K562 (cell line): ENCODE measurements at regions not wholly inside any gene's neighbourhood (a gene's known extent, or its start where the extent isn't known, plus 50 kb on each side); places are given as distances from the start of the nearest gene placed in this dataset.

ENCODE experiments used
- ATAC-seq: fragments of 200-7000 bp; cut with Tn5 transposase; 3 replicates; pipeline ENCODE4 v1.9.1; 2020; ENCODE audit warnings: moderate library complexity
- BruUV-seq: library from RNA; stranded (reverse); fragments of 400-500 nt; replicated peaks from 2 replicates; lab custom pipeline; 2021; lab: Mats Ljungman, UMichigan
- CTCF ChIA-PET: fragments of 300-600 bp; formaldehyde crosslinking; extraction: SDS; loops from one replicate; lab custom pipeline; 2021; ENCODE audit warnings: low intra/inter-chr PET ratio; lab: Yijun Ruan, JAX
- POLR2A ChIA-PET: fragments of 300-600, 350-650 bp; sonication (Branson Sonifier 250); formaldehyde crosslinking; extraction: SDS; loops from one replicate; lab custom pipeline; 2021; ENCODE audit warnings: antibody characterized with exemption, inconsistent platforms; lab: Yijun Ruan, JAX
- DNase-seq, 4 experiments: peaks; one replicate each; pipeline versions ENCODE4 v3.0.0 to v3.0.0-alpha.2; 2011 to 2018; ENCODE audit warnings: low spot score in 3 of 4, mixed read lengths in 3 of 4; ENCODE audit errors: extremely low read depth in 1 of 4
- FAIRE-seq: peaks from 2 replicates; lab custom pipeline; 2011; peaks lifted over from hg19 to GRCh38; lab: Jason Lieb, UNC
- H2AFZ ChIP-seq: 2 replicates; pipeline ENCODE4 v1.6.0; 2011; ENCODE audit warnings: low read depth, low read length, control low read depth, inconsistent platforms
- H3K27ac ChIP-seq: fragments of 200-600 bp; 3 replicates; pipeline ENCODE4 v1.8.0; 2011; ENCODE audit warnings: low read depth, mild to moderate bottlenecking, control low read depth, inconsistent platforms, low read length, moderate library complexity, mixed read lengths; ENCODE audit errors: extremely low read depth
- H3K27me3 ChIP-seq, 2 experiments: fragments of 300-600 bp in 1 of 2; 2 replicates in 1 of 2; 3 replicates in 1 of 2; pipeline versions ENCODE4 v1.6.0 to v1.8.0; 2011; ENCODE audit warnings: inconsistent platforms in 2 of 2, low read length in 2 of 2, mild to moderate bottlenecking in 1 of 2, mixed read lengths in 1 of 2, moderate library complexity in 1 of 2; ENCODE audit not compliant: control insufficient read depth in 2 of 2, insufficient read depth in 2 of 2
- H3K36me3 ChIP-seq: fragments of 300-600 bp; 3 replicates; pipeline ENCODE4 v1.8.0; 2011; ENCODE audit warnings: mild to moderate bottlenecking, low read length, inconsistent platforms; ENCODE audit not compliant: control insufficient read depth, insufficient read depth
- H3K4me1 ChIP-seq, 2 experiments: fragments of 200-600 bp in 1 of 2; replicated peaks in 1 of 2; 2 replicates in 1 of 2; 3 replicates in 1 of 2; pipeline versions ENCODE4 v1.5.1 to v1.8.0; 2011; ENCODE audit warnings: inconsistent platforms in 2 of 2, low read length in 2 of 2, mild to moderate bottlenecking in 1 of 2, mixed read lengths in 1 of 2, moderate library complexity in 1 of 2; ENCODE audit not compliant: control insufficient read depth in 2 of 2, insufficient read depth in 2 of 2
- H3K4me2 ChIP-seq: 2 replicates; pipeline ENCODE4 v1.6.1; 2011; ENCODE audit warnings: low read length, control low read depth, inconsistent platforms, mixed read lengths; ENCODE audit not compliant: insufficient read depth
- H3K4me3 ChIP-seq: fragments of 200-600 bp; sonication (generic), shearing (Covaris generic); 2 replicates; pipeline ENCODE4 v1.5.1; 2016; ENCODE audit warnings: control low read depth, inconsistent platforms
- H3K79me2 ChIP-seq: fragments of 200-600 bp; 3 replicates; pipeline ENCODE4 v1.8.0; 2011; ENCODE audit warnings: low read length, inconsistent platforms; ENCODE audit not compliant: control insufficient read depth, insufficient read depth
- H3K9ac ChIP-seq, 2 experiments: 2 replicates each; pipeline versions ENCODE4 v1.6.0 to v1.6.1; 2011; ENCODE audit warnings: low read depth in 2 of 2, low read length in 2 of 2, control low read depth in 1 of 2, inconsistent platforms in 1 of 2, mild to moderate bottlenecking in 1 of 2, mixed read lengths in 1 of 2; ENCODE audit not compliant: insufficient read depth in 1 of 2
- H3K9me1 ChIP-seq: one replicate; pipeline ENCODE4 v1.6.0; 2011; ENCODE audit warnings: inconsistent platforms, mild to moderate bottlenecking, low read length, moderate library complexity; ENCODE audit not compliant: control insufficient read depth, insufficient read depth
- H3K9me3 ChIP-seq: replicated peaks from 2 replicates; pipeline ENCODE4 v1.5.1; 2011; ENCODE audit warnings: low read depth, low read length, inconsistent platforms; ENCODE audit not compliant: control insufficient read depth, insufficient read depth
- H4K20me1 ChIP-seq: replicated peaks from 2 replicates; pipeline ENCODE4 v1.6.1; 2011; ENCODE audit warnings: low read length, inconsistent platforms, mixed read lengths; ENCODE audit not compliant: control insufficient read depth, insufficient read depth
- IRF2 ChIP-seq: sonication (generic); formaldehyde crosslinking; IDR thresholded peaks from 2 replicates; pipeline ENCODE4 v1.8.1; 2022; ENCODE audit warnings: mild to moderate bottlenecking, missing genetic modification reagents
- PRPF4 ChIP-seq: fragments of 200-400 bp; formaldehyde crosslinking; IDR thresholded peaks from one replicate; pipeline ENCODE4 v1.6.1; 2017; ENCODE audit warnings: low read length, low read depth, mild to moderate bottlenecking; ENCODE audit not compliant: insufficient read depth, poor library complexity, severe bottlenecking
- RB1 ChIP-seq: fragments of 450-650 bp; IDR thresholded peaks from 2 replicates; pipeline ENCODE4 v1.6.1; 2017; ENCODE audit warnings: low read depth, mild to moderate bottlenecking
- SP1 ChIP-seq: sonication (generic); formaldehyde crosslinking; IDR thresholded peaks from 2 replicates; pipeline ENCODE4 v1.8.1; 2022; ENCODE audit warnings: mild to moderate bottlenecking, missing genetic modification reagents
- SREBF1 ChIP-seq: fragments of 150-350 bp; IDR thresholded peaks from 2 replicates; pipeline ENCODE4 v1.6.1; 2014; ENCODE audit warnings: antibody characterized with exemption, low read depth, low read length, borderline replicate concordance
- SRSF9 ChIP-seq: fragments of 200-400 bp; formaldehyde crosslinking; IDR thresholded peaks from 2 replicates; pipeline ENCODE4 v1.6.1; 2017; ENCODE audit warnings: low read depth, low read length, borderline replicate concordance
- TAF1 ChIP-seq: IDR thresholded peaks from 2 replicates; pipeline ENCODE4 v1.6.1; 2011; ENCODE audit warnings: mild to moderate bottlenecking, low read length, moderate library complexity; ENCODE audit not compliant: insufficient read depth, control insufficient read depth, severe bottlenecking; ENCODE audit errors: extremely low read depth
- TGIF2 ChIP-seq: sonication (generic); formaldehyde crosslinking; IDR thresholded peaks from 2 replicates; pipeline ENCODE4 v1.8.1; 2022; ENCODE audit warnings: mild to moderate bottlenecking, missing genetic modification reagents, moderate library complexity
- WGBS: fragments of 100-300 bp; shearing (Covaris generic); methylation state at CpG from one replicate; pipeline ENCODE4 v1.1.6; 2016; ENCODE audit warnings: low coverage, mixed read lengths; ENCODE audit not compliant: insufficient coverage; ENCODE audit errors: missing lambda C conversion rate; 5-methylcytosine and 5-hydroxymethylcytosine counted together
- in situ Hi-C: fragments of 300-500 bp; cut with MboI; formaldehyde crosslinking; loops from 4 replicates; pipeline ENCODE4 v1.15.0; 2018; ENCODE audit warnings: inconsistent platforms, mixed read lengths
- intact Hi-C: fragments of 100-400 bp; cut with micrococcal nuclease; formaldehyde crosslinking; loops from 2 replicates; pipeline ENCODE4 v1.14.2; 2022
- TF ChIP-seq, protein P1 (sequence below), 2 experiments: IDR thresholded peaks in 1 of 2; conservative IDR thresholded peaks in 1 of 2; 2 replicates each; pipeline ENCODE4 v1.6.1; 2016; ENCODE audit warnings: low read depth in 2 of 2, mild to moderate bottlenecking in 1 of 2, missing compliant biosample characterization in 1 of 2, missing genetic modification characterization in 1 of 2, moderate library complexity in 1 of 2

DNA sequence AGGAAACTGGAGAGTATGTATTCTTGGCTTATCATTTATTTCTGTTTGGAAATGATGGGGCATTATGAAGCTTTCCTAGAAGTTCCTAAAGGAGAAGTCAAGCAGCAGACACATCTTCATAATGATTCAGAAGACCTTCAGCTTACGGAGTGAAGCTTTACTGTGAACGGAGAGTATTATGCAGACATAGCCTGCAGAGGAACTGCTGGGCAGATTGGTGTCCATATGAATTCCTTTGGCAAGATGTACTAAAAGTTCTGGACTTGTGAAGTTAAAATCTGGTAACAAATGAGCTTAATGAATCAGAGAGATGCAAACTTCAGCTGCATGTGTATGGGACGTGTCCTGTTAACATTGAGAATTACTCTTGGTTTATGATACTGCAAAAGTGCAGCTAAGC, 60.1 kb downstream of the NABP1 start:
- DNase-seq = no peak
- no peak overlapping the region for H3K9ac ChIP-seq
- FAIRE-seq = no peak
- in situ Hi-C loops (no loop called here), intact Hi-C loops (no loop called here)
- no TSS peak for BruUV-seq
- no peak overlapping the region for H3K4me3 ChIP-seq
- H3K9me1 ChIP-seq = no peaks in the 10 kb centered on the region
- no peak overlapping the region for H2AFZ ChIP-seq
- no peak overlapping the region for H3K27ac ChIP-seq
- H3K27me3 ChIP-seq = no peaks in the 10 kb centered on the region
- 71% methylated on average over 3 of the region's 3 CpGs for WGBS
- no peaks in the 10 kb centered on the region for H3K9me3 ChIP-seq
- no peak for ATAC-seq
- no peaks in the 10 kb centered on the region for H3K79me2 ChIP-seq
- no peaks in the 10 kb centered on the region for H4K20me1 ChIP-seq
- ChIA-PET CTCF (no interaction called here), POLR2A (interaction anchor here (0.6 kb wide), 1 partner anchor 177 kb away, joined by 3 read pairs; no protein-coding TSS in a partner anchor)
- TF ChIP-seq SREBF1 (no peak), TAF1 (no peak), IRF2 (CRISPR knock-in tag) (no peak), RB1 (no peak), PRPF4 (no peak), SRSF9 (no peak), SP1 (CRISPR knock-in tag) (no peak), TGIF2 (CRISPR knock-in tag) (no peak)
- TF ChIP-seq, protein P1, sequence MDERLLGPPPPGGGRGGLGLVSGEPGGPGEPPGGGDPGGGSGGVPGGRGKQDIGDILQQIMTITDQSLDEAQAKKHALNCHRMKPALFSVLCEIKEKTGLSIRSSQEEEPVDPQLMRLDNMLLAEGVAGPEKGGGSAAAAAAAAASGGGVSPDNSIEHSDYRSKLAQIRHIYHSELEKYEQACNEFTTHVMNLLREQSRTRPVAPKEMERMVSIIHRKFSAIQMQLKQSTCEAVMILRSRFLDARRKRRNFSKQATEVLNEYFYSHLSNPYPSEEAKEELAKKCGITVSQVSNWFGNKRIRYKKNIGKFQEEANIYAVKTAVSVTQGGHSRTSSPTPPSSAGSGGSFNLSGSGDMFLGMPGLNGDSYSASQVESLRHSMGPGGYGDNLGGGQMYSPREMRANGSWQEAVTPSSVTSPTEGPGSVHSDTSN (CRISPR knock-in tag; IDR thresholded peaks at IDR 0.05; ENCODE audit: low read depth) = no peak
- TF ChIP-seq, protein P1 (tag; conservative IDR thresholded peaks at IDR 0.05; ENCODE audit: low read depth) = no peak
- no peaks in the 10 kb centered on the region; a peak in 2 of 5 replicates for H3K4me1 ChIP-seq
- H3K4me2 ChIP-seq = no peak overlapping the region
- no peaks in the 10 kb centered on the region for H3K36me3 ChIP-seq
